ENCODE measurements at regions not wholly inside any gene's neighbourhood (a gene's known extent, or its start where the extent isn't known, plus 50 kb on each side); places are given as distances from the start of the nearest gene placed in this dataset.

DNA sequence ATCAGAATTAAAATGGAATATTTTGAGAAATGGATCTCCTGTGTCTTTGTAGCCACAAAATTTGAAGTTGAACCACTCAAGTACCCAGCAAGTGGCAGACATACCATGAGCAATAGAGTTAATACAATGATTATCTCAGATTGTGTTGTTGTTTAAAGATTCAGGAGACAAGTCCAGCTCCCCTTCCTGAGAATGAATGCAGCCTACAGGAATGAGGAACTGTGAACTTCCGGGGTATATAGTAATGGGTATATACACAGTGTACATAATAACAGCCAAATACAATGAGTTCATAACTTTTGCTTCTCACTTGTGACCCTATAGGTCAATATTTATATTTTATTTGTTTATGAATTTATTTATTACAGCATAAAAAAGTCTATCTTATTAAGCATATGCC is 445.0 kb downstream of the SETD4 start (continued):
- no peak for TF ChIP-seq HMGXB4 (CRISPR knock-in tag; IDR thresholded peaks at IDR 0.05; ENCODE audit: borderline replicate concordance)
- no peak for TF ChIP-seq CEBPB (IDR thresholded peaks at IDR 0.05)
- TF ChIP-seq BHLHE40 (IDR thresholded peaks at IDR 0.05; ENCODE audit: low read depth, low read length): no peak
- no peak for TF ChIP-seq ZFP36 (IDR thresholded peaks at IDR 0.05; ENCODE audit: borderline replicate concordance, partially characterized antibody)

DNA sequence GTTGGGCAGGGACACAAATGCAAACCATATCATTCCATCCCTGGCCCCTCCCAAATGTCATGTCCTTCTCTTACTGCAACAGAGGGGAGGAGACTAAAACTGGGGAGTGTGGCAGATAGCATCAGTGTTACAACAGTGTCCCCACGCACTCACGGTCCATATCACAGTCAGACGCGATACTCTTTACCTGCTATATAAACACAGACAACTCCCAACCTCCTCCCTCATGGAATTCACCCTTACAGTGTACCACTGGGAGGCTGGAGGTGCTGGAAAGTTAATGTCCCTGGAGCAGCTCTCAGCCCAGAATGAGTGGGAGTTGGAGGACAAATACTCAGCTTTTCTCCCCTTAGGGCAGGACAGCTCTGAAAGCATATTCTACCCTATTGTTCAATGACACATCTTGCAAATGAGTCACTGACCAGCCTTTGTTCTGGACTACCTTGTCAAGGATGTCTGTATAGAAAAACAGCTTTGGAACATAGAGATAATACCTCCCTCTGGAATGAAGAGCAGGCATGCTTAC is 445.9 kb downstream of the SETD4 start:
- CTCF ChIA-PET: interaction anchor here (2.0 kb wide), 1 partner anchor 10 kb away, joined by 5 read pairs; no protein-coding TSS in a partner anchor
- ATAC-seq (no peak), DNase-seq (ENCODE audit: low read depth in 1 of 2, low spot score in 1 of 2) (no peak), FAIRE-seq (no peak)
- no peaks in the 10 kb centered on the region for H3K4me1 ChIP-seq
- H3K9me3 ChIP-seq: no peaks in the 10 kb centered on the region
- POLR2A ChIA-PET: no interaction called here
- no peak overlapping the region for H3K4me3 ChIP-seq
- H3K4me2 ChIP-seq: no peak overlapping the region
- no peak overlapping the region for H3K27ac ChIP-seq
- WGBS (ENCODE audit: missing lambda C conversion rate): 55% methylated on average over 4 of the region's 4 CpGs
- TF ChIP-seq ZFP36 (IDR thresholded peaks at IDR 0.05; ENCODE audit: borderline replicate concordance, partially characterized antibody): no peak
- TF ChIP-seq RNF2 (IDR thresholded peaks at IDR 0.05; ENCODE audit: borderline replicate concordance, low read depth): no peak
- TF ChIP-seq MYC (IDR thresholded peaks at IDR 0.05; ENCODE audit: borderline replicate concordance, low read length): no peak

DNA sequence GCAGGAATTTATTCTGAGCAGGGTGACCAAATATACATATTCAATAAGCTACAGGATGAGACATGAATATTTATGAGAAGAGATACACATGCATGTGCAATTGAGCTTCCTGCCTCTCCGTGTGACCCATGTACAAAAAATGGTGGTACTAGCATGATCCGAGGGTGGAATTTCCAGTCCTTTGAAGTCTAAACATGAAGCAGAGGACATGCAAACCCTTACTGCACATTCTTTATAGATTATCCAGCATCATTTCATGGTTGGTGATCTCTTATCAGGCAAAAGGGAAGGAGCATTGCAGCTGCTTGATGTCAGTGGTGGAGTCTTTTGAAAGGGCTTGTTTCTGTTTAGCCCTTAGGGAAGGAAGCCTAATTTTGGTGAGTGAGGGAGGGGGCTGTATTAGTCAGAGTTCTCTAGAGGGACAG is 448.6 kb downstream of the SETD4 start:
- POLR2A ChIA-PET: no interaction called here
- WGBS (ENCODE audit: missing lambda C conversion rate): 26% methylated on average over 2 of the region's 2 CpGs

More for the DNA sequence above, 448.6 kb downstream of the SETD4 start:
- no peaks in the 10 kb centered on the region for H3K9me3 ChIP-seq
- CTCF ChIA-PET: no interaction called here
- no peak overlapping the region for H3K27ac ChIP-seq
- DNase-seq (ENCODE audit: low read depth in 1 of 2, low spot score in 1 of 2): no peak
- no peak overlapping the region for H3K4me3 ChIP-seq
- TF ChIP-seq MAZ (IDR thresholded peaks at IDR 0.05; ENCODE audit: borderline replicate concordance, low read depth, low read length) (no peak), JUNB (IDR thresholded peaks at IDR 0.05) (no peak), REST (IDR thresholded peaks at IDR 0.05) (no peak), PBX3 (IDR thresholded peaks at IDR 0.05) (no peak), NFE2L2 (conservative IDR thresholded peaks at IDR 0.05; ENCODE audit: low read length) (no peak), FOSL2 (IDR thresholded peaks at IDR 0.05) (no peak), FOSL2 (CRISPR knock-in tag; IDR thresholded peaks at IDR 0.05) (no peak), CHD2 (IDR thresholded peaks at IDR 0.05; ENCODE audit: low read length, partially characterized antibody) (no peak), NR3C1 (IDR thresholded peaks at IDR 0.05) (no peak), TFCP2L1 (CRISPR knock-in tag; IDR thresholded peaks at IDR 0.05) (no peak), HES2 (IDR thresholded peaks at IDR 0.05) (no peak), MAFK (IDR thresholded peaks at IDR 0.05; ENCODE audit: partially characterized antibody) (no peak), PHF8 (IDR thresholded peaks at IDR 0.05; ENCODE audit: borderline replicate concordance, low read depth) (no peak), HOXB5 (CRISPR knock-in tag; IDR thresholded peaks at IDR 0.05) (no peak), TP53 (CRISPR knock-in tag; IDR thresholded peaks at IDR 0.05) (no peak), MAX (IDR thresholded peaks at IDR 0.05) (no peak), ZNF302 (CRISPR knock-in tag; IDR thresholded peaks at IDR 0.05) (no peak)
- FAIRE-seq: no peak
- no peak overlapping the region for H3K4me2 ChIP-seq
- H3K4me1 ChIP-seq: no peaks in the 10 kb centered on the region
- ATAC-seq: no peak

Measured in A549 (cell line).